A549 (cell line): ENCODE measurements at regions not wholly inside any gene's neighbourhood (a gene's known extent, or its start where the extent isn't known, plus 50 kb on each side); places are given as distances from the start of the nearest gene placed in this dataset.

Experiments used
- ATAC-seq, 2 experiments: fragments of 200-7000 bp in 1 of 2; fragments of >200 bp in 1 of 2; cut with Nextera tagmentation in 1 of 2; cut with Tn5 transposase in 1 of 2; 3 replicates each; pipeline versions ENCODE4 v1.8.0 to v1.9.1; 2018 to 2020; ENCODE audit warnings: mild to moderate bottlenecking in 1 of 2, moderate library complexity in 1 of 2
- CTCF ChIA-PET: fragments of 300-600 bp; sonication (Branson Sonifier 250); formaldehyde crosslinking; extraction: SDS; loops from one replicate; lab custom pipeline; 2021; ENCODE audit warnings: antibody characterized with exemption, inconsistent platforms; lab: Yijun Ruan, JAX
- POLR2A ChIA-PET: fragments of 350-600 bp; formaldehyde crosslinking; extraction: SDS; loops from one replicate; lab custom pipeline; 2021; ENCODE audit warnings: antibody characterized with exemption, inconsistent platforms; lab: Yijun Ruan, JAX
- DNase-seq, 2 experiments: peaks; one replicate each; pipeline versions ENCODE4 v3.0.0 to v3.0.0-alpha.2; 2011 to 2016; ENCODE audit warnings: low read depth in 1 of 2, low spot score in 1 of 2
- FAIRE-seq: peaks from 2 replicates; lab custom pipeline; 2011; peaks lifted over from hg19 to GRCh38; lab: Jason Lieb, UNC
- H3K27ac ChIP-seq, 2 experiments: fragments of >200 bp; sonication (Bioruptor Twin); formaldehyde crosslinking; 3 replicates each; pipeline ENCODE4 v1.5.1; 2016 to 2017
- H3K4me1 ChIP-seq: fragments of >200 bp; sonication (Bioruptor Twin); formaldehyde crosslinking; 3 replicates; pipeline ENCODE4 v1.6.1; 2016
- H3K4me2 ChIP-seq: fragments of >200 bp; sonication (Bioruptor Twin); formaldehyde crosslinking; 3 replicates; pipeline ENCODE4 v1.6.1; 2016
- H3K4me3 ChIP-seq: fragments of >200 bp; sonication (Bioruptor Twin); formaldehyde crosslinking; 3 replicates; pipeline ENCODE4 v1.5.1; 2016
- H3K9me3 ChIP-seq: fragments of >200 bp; sonication (Bioruptor Twin); formaldehyde crosslinking; 3 replicates; pipeline ENCODE4 v1.6.1; 2016
- BCL3 ChIP-seq: fragments of >200 bp; sonication (Bioruptor Twin); formaldehyde crosslinking; IDR thresholded peaks from 3 replicates; pipeline ENCODE4 v1.6.1; 2016
- BHLHE40 ChIP-seq: IDR thresholded peaks from 2 replicates; pipeline ENCODE4 v1.6.1; 2012; ENCODE audit warnings: low read depth, low read length, inconsistent platforms
- CHD2 ChIP-seq: fragments of 150-350 bp; IDR thresholded peaks from 2 replicates; pipeline ENCODE4 v1.6.1; 2014; ENCODE audit warnings: low read length; ENCODE audit not compliant: partially characterized antibody
- CHD4 ChIP-seq: fragments of 200-600 bp; sonication (generic); IDR thresholded peaks from 2 replicates; pipeline ENCODE4 v1.6.1; 2016; ENCODE audit warnings: antibody characterized with exemption, mild to moderate bottlenecking, borderline replicate concordance
- EHMT2 ChIP-seq: fragments of 200-600 bp; sonication (generic); IDR thresholded peaks from 2 replicates; pipeline ENCODE4 v1.6.1; 2016; ENCODE audit warnings: antibody characterized with exemption, low read depth, mild to moderate bottlenecking, moderate library complexity
- EP300 ChIP-seq, 2 experiments: fragments of >200 bp; sonication (Bioruptor Twin); formaldehyde crosslinking; IDR thresholded peaks; 2 replicates in 1 of 2; 3 replicates in 1 of 2; pipeline ENCODE4 v1.6.1; 2016 to 2017
- ESRRA ChIP-seq: fragments of 150-350 bp; IDR thresholded peaks from 2 replicates; pipeline ENCODE4 v1.6.1; 2014; ENCODE audit warnings: mild to moderate bottlenecking, low read length, borderline replicate concordance
- FOSL2 ChIP-seq, 2 experiments: fragments of 450-650 bp in 1 of 2; fragments of >200 bp in 1 of 2; sonication (Bioruptor Twin) in 1 of 2; formaldehyde crosslinking; IDR thresholded peaks; 2 replicates each; pipeline versions ENCODE4 v1.5.0 to v1.6.1; 2016 to 2020; ENCODE audit warnings: mild to moderate bottlenecking in 1 of 2, moderate library complexity in 1 of 2
- GATA3 ChIP-seq: IDR thresholded peaks from 2 replicates; pipeline ENCODE4 v1.6.1; 2012; ENCODE audit warnings: borderline replicate concordance
- HOXA7 ChIP-seq: fragments of 250-450 bp; sonication (Bioruptor Pico); IDR thresholded peaks from 2 replicates; pipeline ENCODE4 v1.5.0; 2020; ENCODE audit warnings: mild to moderate bottlenecking, moderate library complexity
- HOXB13 ChIP-seq: fragments of 250-450 bp; sonication (Bioruptor Pico); IDR thresholded peaks from 2 replicates; pipeline ENCODE4 v1.5.0; 2020; ENCODE audit warnings: low read depth, mild to moderate bottlenecking, moderate library complexity
- HOXB5 ChIP-seq: fragments of 250-450 bp; sonication (Bioruptor Pico); IDR thresholded peaks from 2 replicates; pipeline ENCODE4 v1.5.0; 2020; ENCODE audit warnings: mild to moderate bottlenecking, moderate library complexity
- KDM1A ChIP-seq: fragments of 200-600 bp; sonication (generic); IDR thresholded peaks from 2 replicates; pipeline ENCODE4 v1.6.1; 2016; ENCODE audit warnings: low read depth, mild to moderate bottlenecking
- KDM5A ChIP-seq: fragments of 200-600 bp; sonication (generic); IDR thresholded peaks from 2 replicates; pipeline ENCODE4 v1.6.1; 2016; ENCODE audit warnings: antibody characterized with exemption, mild to moderate bottlenecking
- MAZ ChIP-seq: fragments of 150-350 bp; IDR thresholded peaks from 2 replicates; pipeline ENCODE4 v1.6.1; 2014; ENCODE audit warnings: antibody characterized with exemption, low read depth, low read length, borderline replicate concordance
- NR3C1 ChIP-seq: fragments of >200 bp; sonication (Bioruptor Twin); formaldehyde crosslinking; IDR thresholded peaks from 3 replicates; pipeline ENCODE4 v1.6.1; 2017
- POLR2AphosphoS2 ChIP-seq: conservative IDR thresholded peaks from 2 replicates; pipeline ENCODE4 v1.6.1; 2012; ENCODE audit warnings: low read length, improper control_type of control experiment, inconsistent platforms
- RARB ChIP-seq: fragments of 250-450 bp; sonication (Bioruptor Pico); IDR thresholded peaks from 2 replicates; pipeline ENCODE4 v1.8.0; 2021; ENCODE audit warnings: mild to moderate bottlenecking, moderate library complexity
- TP53 ChIP-seq: fragments of 250-450 bp; sonication (Bioruptor Pico); IDR thresholded peaks from 2 replicates; pipeline ENCODE4 v1.5.0; 2021; ENCODE audit warnings: mild to moderate bottlenecking, moderate library complexity
- ZC3H11A ChIP-seq: fragments of 450-650 bp; IDR thresholded peaks from 2 replicates; pipeline ENCODE4 v1.6.1; 2014; ENCODE audit warnings: antibody characterized with exemption, mild to moderate bottlenecking
- ZNF302 ChIP-seq: fragments of 250-450 bp; sonication (Bioruptor Pico); IDR thresholded peaks from 2 replicates; pipeline ENCODE4 v1.9.0; 2021; ENCODE audit warnings: inconsistent platforms, mild to moderate bottlenecking, moderate library complexity
- ZSCAN20 ChIP-seq: fragments of 250-450 bp; sonication (Bioruptor Pico); IDR thresholded peaks from 2 replicates; pipeline ENCODE4 v1.8.0; 2022; ENCODE audit warnings: mild to moderate bottlenecking, moderate library complexity
- WGBS: methylation state at CpG from one replicate; pipeline ENCODE4 v1.1.6; 2017; ENCODE audit errors: missing lambda C conversion rate; 5-methylcytosine and 5-hydroxymethylcytosine counted together
- TF ChIP-seq, protein P1 (sequence below): fragments of 450-650 bp; IDR thresholded peaks from 2 replicates; pipeline ENCODE4 v1.6.1; 2014; ENCODE audit warnings: antibody characterized with exemption
- TF ChIP-seq, protein P2 (sequence below): fragments of 150-350 bp; IDR thresholded peaks from 2 replicates; pipeline ENCODE4 v1.6.1; 2014; ENCODE audit warnings: low read depth, mild to moderate bottlenecking, low read length
- TF ChIP-seq, protein P3 (sequence below): fragments of >200 bp; sonication (Bioruptor Twin); formaldehyde crosslinking; IDR thresholded peaks from 3 replicates; pipeline ENCODE4 v1.5.1; 2016

DNA sequence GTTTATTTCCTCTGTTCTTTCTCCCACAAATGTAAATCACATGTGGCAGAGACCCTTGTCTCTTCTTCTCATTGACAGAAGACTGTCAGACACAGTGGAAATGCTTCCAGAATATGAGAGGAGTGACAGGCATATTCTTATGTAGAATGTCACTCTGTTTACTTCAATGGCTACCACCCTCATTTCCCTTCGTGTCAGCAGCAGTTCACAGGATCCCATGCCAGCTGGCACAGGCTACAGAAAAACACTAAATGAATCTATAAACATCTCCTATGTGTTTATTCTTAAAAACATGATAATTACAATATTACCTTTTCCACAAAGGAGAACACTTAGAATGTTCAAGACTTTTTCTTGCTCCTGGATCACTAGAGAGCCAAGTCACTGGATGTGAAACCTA lies 183.8 kb upstream of the CNTN1 start:
- TF ChIP-seq KDM1A (no peak), GATA3 (no peak), ZC3H11A (no peak), FOSL2 (IDR thresholded peaks at IDR 0.05) (no peak), FOSL2 (CRISPR knock-in tag; IDR thresholded peaks at IDR 0.05) (no peak), NR3C1 (no peak), BHLHE40 (no peak), HOXB13 (CRISPR knock-in tag) (no peak), BCL3 (no peak)
- Histone ChIP-seq H3K9me3 (no peaks in the 10 kb centered on the region), H3K4me2 (no peak overlapping the region), H3K27ac (no peak overlapping the region), H3K4me1 (no peaks in the 10 kb centered on the region), H3K4me3 (no peak overlapping the region)
- DNase-seq (no peak), FAIRE-seq (no peak), ATAC-seq (no peak)
- CTCF ChIA-PET = no interaction called here
- WGBS = 17% methylated on average over 1 of the region's 1 CpG
- POLR2A ChIA-PET = no interaction called here

- ATAC-seq (no peak), FAIRE-seq (no peak), DNase-seq (no peak)
- no peaks in the 10 kb centered on the region for H3K9me3 ChIP-seq
- 45% methylated on average over 5 of the region's 5 CpGs for WGBS
- no peak overlapping the region for H3K4me3 ChIP-seq
- ChIA-PET POLR2A (no interaction called here), CTCF (no interaction called here)
- no peaks in the 10 kb centered on the region for H3K4me1 ChIP-seq
- no peak for TF ChIP-seq ZSCAN20 (CRISPR knock-in tag)
- TF ChIP-seq EP300 (IDR thresholded peaks at IDR 0.05) = no peak
- no peak for TF ChIP-seq MAZ
- TF ChIP-seq ZNF302 (CRISPR knock-in tag) = no peak
- TF ChIP-seq, protein P1, sequence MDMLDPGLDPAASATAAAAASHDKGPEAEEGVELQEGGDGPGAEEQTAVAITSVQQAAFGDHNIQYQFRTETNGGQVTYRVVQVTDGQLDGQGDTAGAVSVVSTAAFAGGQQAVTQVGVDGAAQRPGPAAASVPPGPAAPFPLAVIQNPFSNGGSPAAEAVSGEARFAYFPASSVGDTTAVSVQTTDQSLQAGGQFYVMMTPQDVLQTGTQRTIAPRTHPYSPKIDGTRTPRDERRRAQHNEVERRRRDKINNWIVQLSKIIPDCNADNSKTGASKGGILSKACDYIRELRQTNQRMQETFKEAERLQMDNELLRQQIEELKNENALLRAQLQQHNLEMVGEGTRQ = no peak
- TF ChIP-seq TP53 (CRISPR knock-in tag) = no peak
- TF ChIP-seq, protein P2, sequence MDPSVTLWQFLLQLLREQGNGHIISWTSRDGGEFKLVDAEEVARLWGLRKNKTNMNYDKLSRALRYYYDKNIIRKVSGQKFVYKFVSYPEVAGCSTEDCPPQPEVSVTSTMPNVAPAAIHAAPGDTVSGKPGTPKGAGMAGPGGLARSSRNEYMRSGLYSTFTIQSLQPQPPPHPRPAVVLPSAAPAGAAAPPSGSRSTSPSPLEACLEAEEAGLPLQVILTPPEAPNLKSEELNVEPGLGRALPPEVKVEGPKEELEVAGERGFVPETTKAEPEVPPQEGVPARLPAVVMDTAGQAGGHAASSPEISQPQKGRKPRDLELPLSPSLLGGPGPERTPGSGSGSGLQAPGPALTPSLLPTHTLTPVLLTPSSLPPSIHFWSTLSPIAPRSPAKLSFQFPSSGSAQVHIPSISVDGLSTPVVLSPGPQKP = no peak
- TF ChIP-seq HOXA7 (CRISPR knock-in tag) = no peak
- no peak for TF ChIP-seq CHD4
- no peak for TF ChIP-seq EHMT2
- TF ChIP-seq POLR2AphosphoS2 = no peak
- H3K4me2 ChIP-seq = no peak overlapping the region
- no peak overlapping the region for H3K27ac ChIP-seq
These were observed 180.9 kb upstream of the CNTN1 start for GRCh38 chr12:40511341-40511740.

DNA sequence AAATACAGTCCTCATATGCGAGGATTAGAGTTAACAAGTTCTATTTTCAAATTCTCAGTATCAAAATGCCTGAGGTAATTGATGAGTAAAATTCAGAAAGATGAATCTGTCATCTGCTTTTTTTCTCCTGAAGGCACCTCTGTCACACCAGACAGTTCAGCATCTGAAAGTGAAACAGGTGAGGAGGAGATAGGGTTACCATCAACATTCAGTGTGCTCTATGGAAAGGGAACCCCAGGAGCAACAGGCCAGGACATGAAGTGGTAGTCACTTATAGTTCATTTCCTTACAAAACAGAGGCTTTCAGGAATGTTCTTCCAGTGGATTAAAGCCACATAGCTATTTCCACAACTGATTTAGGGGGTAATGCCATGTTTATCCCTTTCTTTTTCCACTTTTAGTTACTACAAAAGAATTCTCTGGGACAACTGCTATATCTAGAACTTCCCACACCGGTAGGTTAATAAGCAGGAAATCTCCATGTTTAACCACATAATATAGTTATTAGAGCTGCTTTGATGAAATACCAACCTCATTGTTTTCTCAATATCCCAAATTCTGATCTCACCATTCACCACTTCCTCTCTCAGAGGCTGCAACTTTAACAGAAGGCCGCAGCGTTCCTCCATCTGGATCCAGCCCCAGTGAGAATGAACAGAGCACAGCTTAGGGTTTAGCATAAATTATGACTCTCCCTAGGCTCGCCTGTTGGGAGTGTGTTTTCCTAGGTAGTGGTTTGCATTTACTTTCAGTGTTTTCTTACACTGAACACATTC lies 177.0 kb upstream of the CNTN1 start:
- 64% methylated on average over 5 of the region's 5 CpGs for WGBS
- no peak for DNase-seq
- H3K4me3 ChIP-seq = no peak overlapping the region
- no peaks in the 10 kb centered on the region for H3K9me3 ChIP-seq
- POLR2A ChIA-PET = no interaction called here
- CTCF ChIA-PET = no interaction called here
- ATAC-seq = no peak
- H3K27ac ChIP-seq = no peak overlapping the region
- H3K4me1 ChIP-seq = no peaks in the 10 kb centered on the region
- TF ChIP-seq, protein P2 = no peak
- TF ChIP-seq KDM5A (no peak), ESRRA (no peak), CHD2 (no peak), BHLHE40 (no peak), RARB (CRISPR knock-in tag) (no peak), HOXB5 (no peak)
- TF ChIP-seq, protein P1 = no peak
- TF ChIP-seq, protein P3, sequence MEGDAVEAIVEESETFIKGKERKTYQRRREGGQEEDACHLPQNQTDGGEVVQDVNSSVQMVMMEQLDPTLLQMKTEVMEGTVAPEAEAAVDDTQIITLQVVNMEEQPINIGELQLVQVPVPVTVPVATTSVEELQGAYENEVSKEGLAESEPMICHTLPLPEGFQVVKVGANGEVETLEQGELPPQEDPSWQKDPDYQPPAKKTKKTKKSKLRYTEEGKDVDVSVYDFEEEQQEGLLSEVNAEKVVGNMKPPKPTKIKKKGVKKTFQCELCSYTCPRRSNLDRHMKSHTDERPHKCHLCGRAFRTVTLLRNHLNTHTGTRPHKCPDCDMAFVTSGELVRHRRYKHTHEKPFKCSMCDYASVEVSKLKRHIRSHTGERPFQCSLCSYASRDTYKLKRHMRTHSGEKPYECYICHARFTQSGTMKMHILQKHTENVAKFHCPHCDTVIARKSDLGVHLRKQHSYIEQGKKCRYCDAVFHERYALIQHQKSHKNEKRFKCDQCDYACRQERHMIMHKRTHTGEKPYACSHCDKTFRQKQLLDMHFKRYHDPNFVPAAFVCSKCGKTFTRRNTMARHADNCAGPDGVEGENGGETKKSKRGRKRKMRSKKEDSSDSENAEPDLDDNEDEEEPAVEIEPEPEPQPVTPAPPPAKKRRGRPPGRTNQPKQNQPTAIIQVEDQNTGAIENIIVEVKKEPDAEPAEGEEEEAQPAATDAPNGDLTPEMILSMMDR = no peak
- H3K4me2 ChIP-seq = no peak overlapping the region
- FAIRE-seq = no peak
